ENCODE measurements at regions not wholly inside any gene's neighbourhood (a gene's known extent, or its start where the extent isn't known, plus 50 kb on each side); places are given as distances from the start of the nearest gene placed in this dataset.

DNA sequence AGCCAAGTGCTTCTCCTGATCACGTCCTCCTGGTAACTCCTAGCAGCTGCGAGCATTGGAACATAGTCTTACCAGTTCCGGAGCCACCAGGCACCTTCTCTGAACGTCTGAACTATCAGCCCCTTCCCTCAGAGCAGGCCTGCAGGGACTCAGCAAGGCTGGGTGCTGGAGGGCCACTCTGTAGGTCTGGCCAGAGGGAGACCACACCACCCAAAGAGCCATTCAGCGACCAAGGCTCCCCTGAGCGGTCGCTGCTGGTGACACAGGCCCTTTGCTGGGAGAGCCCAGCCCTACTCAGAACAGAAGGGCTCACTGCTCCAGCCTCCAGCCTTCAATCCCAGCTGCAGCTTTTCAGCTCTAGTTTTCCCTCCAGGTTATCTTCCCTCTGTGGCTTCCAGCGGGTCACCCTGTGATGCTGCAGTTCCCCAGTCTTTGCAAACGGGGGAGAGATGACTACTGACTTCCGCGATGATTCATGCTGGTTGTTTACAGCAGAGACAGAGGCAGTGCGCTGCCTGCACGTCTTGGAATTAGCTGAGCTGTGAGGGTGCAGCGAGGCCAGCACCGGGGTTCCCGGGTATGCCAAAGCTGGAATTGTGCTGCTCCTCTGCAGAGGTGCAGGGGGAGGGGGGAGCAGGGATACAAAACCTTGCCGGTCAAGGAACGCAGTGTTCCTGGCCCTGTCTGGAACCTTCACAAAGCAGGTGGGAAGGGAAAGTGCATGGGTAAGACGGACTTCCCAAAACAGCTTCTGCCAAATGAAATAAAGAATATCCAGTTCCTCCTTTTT lies 161.4 kb downstream of the LY86 start:
- TF ChIP-seq, protein P1, sequence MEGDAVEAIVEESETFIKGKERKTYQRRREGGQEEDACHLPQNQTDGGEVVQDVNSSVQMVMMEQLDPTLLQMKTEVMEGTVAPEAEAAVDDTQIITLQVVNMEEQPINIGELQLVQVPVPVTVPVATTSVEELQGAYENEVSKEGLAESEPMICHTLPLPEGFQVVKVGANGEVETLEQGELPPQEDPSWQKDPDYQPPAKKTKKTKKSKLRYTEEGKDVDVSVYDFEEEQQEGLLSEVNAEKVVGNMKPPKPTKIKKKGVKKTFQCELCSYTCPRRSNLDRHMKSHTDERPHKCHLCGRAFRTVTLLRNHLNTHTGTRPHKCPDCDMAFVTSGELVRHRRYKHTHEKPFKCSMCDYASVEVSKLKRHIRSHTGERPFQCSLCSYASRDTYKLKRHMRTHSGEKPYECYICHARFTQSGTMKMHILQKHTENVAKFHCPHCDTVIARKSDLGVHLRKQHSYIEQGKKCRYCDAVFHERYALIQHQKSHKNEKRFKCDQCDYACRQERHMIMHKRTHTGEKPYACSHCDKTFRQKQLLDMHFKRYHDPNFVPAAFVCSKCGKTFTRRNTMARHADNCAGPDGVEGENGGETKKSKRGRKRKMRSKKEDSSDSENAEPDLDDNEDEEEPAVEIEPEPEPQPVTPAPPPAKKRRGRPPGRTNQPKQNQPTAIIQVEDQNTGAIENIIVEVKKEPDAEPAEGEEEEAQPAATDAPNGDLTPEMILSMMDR (IDR thresholded peaks at IDR 0.05): no peak
- TF ChIP-seq EZH2 (IDR thresholded peaks at IDR 0.05): no peak
- no peak for TF ChIP-seq EZH2phosphoT487 (IDR thresholded peaks at IDR 0.05)

All from neural progenitor cell (in vitro differentiated cells).